ENCODE measurements at regions not wholly inside any gene's neighbourhood (a gene's known extent, or its start where the extent isn't known, plus 50 kb on each side); places are given as distances from the start of the nearest gene placed in this dataset.
A peak's percentile ranks its signal among the peaks of the same experiment; 100 is the strongest.
"Not testable (repeated sequence)": the region's sequence is repeated elsewhere in the genome, so short reads cannot be mapped to it uniquely, and the experiment has no call there.

DNA sequence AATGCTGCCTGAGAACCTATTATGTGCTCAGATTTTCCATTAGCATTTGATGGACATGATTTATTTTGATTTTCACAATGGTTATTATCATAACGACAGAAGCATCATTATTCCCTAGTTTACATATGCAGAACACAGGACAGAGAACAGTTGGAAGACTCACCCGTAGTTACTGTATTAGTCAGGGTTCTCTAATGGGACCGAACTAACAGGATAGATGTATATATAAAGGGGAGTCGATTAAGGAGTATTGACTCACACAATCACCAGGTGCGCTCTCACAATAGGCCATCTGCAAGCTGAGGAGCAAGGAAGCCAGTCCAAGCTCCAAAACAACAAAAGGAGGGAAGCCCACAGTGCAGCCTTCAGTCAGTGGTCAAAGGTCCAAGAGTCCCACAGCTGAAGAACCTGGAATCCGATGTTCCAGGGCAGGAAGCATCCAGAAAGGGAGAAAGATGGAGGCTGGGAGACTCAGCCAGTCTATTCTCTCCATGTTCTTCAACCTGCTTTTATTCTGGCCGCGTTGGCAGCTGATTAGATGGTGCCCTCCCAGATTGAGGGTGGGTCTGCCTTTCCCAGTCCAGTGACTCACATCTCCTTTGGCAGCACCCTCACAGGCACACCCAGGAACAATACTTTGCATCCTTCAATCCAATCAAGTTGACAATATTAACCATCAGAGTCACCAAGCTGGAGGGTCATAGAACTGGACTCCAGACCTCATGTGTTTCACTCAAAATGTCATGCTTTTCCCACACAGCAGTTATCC lies 92.7 kb upstream of the XYLT1 start:
- DNase-seq, result no peak
- intact Hi-C loops (cut with DNase I), result no loop called here

DNA sequence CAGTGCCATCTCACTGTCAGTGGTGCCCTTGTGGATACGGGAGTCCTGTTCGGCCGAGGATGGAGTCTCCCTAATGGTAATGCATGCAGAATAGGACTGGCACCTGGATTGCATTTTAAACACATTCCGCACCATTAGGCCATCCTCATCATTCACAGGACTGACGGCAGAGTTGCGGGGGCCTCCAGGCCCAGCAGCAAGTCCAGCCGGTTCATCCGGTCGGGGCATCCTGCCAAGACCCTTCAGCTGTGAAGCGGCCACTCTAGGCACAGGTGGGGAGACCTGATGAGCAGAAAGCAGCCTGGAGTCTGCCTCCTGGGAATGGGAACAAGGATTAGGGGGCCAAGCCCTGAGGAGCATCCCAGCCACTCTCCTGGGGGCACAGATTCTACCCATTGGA lies 90.3 kb upstream of the XYLT1 start:
- intact Hi-C loops (cut with DNase I), result no loop called here
- DNase-seq, result no peak

DNA sequence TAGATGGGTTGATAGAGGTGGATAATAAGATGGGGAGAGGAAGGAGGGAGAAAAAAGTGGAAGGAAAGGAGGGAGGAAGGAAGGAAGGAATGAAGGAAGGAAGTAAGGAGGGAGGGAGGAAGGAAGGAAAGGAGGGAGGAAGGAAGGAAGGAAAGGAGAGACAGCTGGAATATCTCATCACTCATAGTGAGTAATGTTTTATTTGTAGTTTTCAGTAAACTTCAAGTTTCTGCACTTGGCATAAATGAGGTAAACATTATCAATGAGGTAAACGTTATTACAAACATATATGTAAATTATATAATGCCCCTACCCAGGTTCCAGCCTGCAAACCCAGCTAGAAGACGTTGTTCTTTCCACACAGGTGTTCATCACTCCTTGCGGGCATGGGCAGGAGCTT lies 89.8 kb upstream of the XYLT1 start:
- intact Hi-C loops (cut with DNase I), result no loop called here
- no peak for DNase-seq

DNA sequence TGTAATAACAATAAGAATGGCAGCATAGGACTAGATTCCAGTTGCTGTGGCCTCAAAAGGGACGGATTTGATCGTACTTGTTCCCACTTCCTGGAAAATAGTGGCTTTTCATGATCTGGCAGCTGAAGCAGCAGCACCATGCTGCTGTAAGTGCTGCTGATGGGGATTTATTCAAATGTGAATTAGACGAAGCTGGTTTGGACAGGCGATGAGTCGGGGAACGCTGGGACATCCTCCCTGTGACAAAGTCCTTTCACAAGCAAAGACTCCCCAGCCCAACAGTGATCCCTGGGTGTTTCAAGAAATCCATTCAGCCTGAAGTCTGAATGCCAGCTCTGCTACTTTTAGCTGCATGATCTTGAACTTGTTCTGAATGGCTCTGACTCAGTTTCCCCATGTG lies 88.6 kb upstream of the XYLT1 start:
- DNase-seq, result no peak
- intact Hi-C loops (cut with DNase I), result no loop called here

DNA sequence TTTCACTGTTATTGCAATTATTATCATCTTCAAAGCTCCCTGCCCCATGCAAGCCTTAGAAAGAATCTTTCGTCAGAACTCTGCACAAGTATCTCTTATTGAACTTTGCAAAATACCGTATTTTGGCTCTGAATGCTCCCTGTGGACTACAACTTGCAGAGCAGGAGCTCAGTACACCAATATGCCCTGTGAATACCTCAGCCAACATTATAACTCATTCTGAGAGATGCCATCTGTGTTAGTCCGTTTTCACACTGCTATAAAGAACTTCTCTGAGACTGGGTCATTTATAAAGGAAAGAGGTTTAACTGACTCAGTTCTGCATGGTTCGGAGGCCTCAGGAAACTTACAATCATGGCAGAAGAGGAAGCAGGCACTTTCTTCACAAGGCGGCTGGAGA lies 87.2 kb upstream of the XYLT1 start:
- no peak for DNase-seq
- intact Hi-C loops (cut with DNase I), result no loop called here

DNA sequence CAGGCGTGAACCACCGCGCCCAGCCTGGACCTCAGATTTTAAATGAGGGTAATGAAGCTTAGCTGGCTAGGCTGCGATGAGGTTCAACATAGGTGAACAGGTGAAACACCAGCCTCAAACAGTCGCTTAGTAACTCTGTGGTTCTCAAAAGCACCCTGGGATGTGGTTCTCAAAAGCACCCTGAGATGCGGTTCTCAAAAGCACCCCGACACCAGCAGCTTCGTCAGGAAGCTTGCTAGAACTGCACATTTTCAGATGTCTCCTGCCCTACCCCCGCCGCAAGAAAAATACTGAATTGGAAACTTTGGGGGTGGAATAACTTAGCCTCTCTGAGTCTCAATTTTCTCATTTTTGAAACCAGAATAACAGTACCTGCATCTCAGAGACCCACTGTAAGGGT lies 86.7 kb upstream of the XYLT1 start:
- DNase-seq, result peak in 25 of 42 donors; percentile 8 to 67 (median 24)
- intact Hi-C loops (cut with DNase I), result no loop called here

DNA sequence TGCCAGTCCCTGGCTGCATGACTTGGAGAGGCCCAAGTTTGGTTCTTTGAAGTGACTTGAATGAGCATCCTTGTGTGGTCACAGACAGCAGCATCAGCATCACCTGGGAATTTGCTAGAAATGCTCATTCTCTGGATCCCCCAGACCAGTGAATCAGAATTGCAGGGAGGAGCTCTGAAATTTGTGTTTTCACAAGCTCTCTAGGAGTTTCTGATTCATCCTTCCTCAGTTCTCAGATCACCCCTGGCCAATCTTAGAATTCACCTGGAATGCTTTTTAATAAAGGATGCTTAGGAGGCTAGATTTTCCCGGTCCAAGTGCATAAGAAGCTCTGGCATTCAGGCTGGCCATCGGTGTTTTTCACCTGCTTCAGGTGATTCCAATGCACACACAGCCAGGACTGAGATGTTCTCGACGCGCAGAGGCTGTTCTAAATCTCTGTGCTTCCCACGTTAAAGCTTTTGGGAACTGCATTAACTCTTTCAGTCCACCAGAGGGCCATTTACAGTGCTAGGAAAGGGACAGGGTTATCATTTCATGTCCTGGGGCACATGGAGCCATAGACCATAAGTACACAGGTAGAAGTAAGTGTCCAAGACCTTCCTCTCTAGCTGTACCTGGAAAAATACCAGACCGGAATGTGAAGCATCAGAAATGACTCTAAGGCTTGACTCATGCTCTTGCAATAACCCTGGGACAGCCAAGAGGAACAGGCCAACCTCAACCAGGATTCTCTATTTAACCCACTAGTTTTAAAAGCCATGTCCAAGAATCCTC lies 85.7 kb upstream of the XYLT1 start:
- intact Hi-C loops (cut with DNase I), result no loop called here
- peak in 15 of 42 donors; percentile 3 to 45 (median 17) for DNase-seq

DNA sequence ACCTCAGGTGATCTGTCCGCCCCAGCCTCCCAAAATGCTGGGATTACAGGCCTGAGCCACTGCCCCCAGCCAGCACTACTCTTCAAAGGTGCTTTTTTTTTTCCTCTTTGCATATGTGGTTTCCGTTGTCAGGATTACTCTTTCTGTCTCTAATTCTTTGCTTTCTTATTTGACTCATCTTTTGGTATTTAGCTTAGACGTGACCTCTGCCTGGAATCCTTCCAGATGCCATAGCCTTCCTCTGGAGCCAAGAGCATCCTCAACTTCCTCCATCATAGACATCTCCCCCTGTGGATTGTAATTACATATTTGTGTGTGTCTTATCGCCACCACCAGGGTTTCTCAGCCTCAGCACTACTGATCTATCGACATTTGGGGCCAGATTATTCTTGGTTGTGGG lies 84.4 kb upstream of the XYLT1 start:
- no peak for DNase-seq
- intact Hi-C loops (cut with DNase I), result no loop called here

DNA sequence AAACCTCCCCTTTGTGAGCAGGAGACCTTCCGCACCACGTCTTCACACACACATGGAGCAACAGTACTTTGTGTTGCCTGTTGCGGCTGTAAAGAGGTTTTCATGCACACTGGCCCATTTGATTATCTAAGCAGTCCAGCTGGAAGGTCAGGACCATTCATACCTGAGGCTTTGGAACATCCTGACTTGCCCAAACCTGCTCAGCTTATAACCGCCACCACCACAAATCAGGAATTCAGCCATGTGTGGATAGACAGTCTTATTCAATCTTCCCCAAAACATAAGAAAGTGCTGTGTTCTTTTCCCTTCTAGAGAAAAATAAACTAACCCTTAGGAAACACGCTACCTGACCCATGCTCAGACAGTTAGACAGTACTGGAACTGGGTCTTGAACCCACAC lies 81.6 kb upstream of the XYLT1 start:
- no peak for DNase-seq
- intact Hi-C loops (cut with DNase I), result no loop called here

DNA sequence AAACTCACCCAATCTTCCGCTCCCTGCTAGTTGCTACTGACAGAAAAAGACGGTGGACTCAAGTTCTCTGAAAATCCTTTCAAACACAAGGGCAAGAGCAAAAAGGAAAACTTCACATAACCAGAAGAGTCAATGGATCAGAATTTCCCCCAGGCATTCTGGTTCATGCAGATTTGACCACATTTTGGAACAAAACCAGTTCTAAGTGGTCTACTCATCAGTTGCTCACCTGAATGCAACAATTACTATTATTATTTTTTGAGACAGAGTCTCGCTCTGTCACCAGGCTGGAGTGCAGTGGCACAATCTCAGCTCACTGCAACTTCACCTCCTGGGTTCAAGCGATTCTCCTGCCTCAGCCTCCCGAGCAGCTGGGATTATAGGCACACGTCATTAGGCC lies 80.9 kb upstream of the XYLT1 start:
- DNase-seq; intact Hi-C loops (cut with DNase I): not testable (repeated sequence)

DNA sequence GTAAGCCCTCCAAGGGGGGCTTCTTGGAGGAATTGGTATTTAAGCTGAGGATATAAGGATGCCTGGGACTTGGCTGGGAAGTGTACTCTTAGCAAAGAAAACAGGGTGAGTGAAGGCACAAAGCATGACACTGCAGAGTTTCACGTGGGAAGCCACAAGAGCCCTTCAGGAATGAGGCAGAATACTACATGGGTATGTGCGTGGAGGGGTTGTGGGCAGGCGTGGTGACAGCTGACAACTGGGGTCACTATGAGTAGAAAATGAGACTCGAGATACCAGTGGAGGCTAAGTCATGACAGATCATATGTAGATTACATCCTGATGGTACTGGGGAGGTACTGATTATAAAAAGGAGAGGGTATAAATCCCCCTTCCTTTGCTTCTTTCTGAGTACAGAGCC lies 78.1 kb upstream of the XYLT1 start:
- intact Hi-C loops (cut with DNase I), result no loop called here
- no peak for DNase-seq

DNA sequence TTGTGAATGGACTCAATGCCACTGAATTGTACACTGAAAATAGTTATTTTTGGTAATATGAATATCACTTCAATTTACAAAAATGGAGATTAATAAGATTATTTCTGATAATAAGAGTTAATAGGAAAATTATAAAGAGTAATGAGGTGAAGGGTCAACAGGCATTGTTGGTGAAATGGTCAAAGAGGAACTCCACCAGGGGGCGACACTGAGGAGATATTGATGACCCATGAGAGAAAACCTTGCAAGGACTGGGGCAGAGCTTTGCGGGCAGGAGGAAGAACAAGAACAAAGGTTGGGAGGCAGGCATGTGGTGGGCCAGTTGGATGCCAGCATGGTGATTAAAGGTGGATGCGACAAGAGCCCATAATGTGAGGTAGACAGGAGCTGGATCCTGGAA lies 74.0 kb upstream of the XYLT1 start:
- peak in 1 of 42 donors; percentile 12 for DNase-seq
- intact Hi-C loops (cut with DNase I), result no loop called here

DNA sequence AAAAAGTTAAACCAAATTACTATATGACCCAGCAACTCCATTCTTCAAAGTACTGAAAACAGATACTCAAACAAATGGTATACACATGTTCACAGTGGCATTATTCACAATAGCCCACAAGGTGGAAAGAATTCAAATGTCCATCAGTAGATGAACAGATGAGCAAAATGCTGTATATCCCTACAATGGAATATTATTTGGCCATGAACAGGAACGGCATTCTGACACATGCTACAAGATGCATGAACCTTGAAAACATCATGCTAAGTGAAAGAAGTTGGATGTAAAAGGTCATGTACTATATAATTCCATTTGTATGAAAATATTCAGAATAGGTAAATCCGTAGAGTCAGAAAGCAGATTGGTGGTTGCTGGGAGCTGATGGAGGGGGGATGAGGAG lies 73.5 kb upstream of the XYLT1 start:
- no peak for DNase-seq
- intact Hi-C loops (cut with DNase I), result no loop called here

DNA sequence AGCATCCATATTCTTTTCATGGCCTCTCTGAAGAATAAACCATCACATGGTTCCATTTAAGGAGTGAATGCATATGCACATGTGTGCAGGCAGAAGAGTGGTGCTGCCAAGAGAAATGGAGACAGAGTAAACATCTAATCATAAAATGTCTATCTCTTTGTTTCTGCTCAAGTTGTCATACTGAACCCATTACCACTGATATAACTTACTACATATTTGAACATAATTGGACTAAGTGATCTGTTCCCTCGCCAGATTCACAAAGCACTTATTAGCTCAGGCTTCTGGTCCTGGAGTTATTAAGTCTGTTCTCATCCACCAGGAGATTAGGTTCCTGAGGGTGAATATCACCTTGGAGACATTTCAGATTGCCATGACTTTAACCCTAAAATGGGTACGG lies 72.3 kb upstream of the XYLT1 start:
- no peak for DNase-seq
- intact Hi-C loops (cut with DNase I), result no loop called here

DNA sequence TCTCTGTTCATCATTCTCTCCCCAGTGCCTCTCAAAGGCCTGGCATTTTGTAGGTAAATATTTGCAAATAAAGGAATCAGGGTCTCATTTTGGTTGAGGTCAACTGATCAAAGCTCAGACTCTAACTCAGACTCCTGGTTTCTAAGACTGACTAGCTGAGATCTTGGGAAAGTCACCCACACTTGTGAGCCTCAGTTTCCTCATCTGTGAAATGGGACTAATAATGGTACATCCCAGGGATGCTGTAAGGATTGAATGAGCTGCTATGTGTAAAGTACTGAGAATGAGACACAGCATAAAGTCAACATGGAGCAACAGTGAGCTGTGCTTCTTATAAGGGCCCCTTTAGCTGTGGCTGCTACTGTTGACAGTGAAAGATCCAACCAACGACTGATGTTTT lies 70.6 kb upstream of the XYLT1 start:
- intact Hi-C loops (cut with DNase I), result no loop called here
- DNase-seq, result no peak

DNA sequence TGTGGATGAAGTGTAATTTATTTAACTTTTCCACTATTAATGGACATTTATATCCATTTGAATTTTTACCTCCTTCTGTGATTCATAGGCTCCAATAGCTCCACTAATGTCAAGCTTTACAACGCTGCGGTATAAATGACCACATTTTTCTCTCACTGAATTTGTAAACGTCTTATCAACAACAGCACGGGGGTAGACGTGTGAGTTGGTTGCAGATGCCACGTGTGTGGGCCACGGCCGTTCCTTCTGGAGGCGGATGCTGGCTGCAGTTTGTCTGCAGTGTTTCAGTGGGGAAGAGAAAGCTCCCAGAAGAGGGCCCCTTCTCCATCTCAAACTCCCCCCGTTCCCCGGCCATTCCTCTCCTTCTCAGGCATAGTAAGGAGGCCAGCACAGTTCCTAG lies 68.2 kb upstream of the XYLT1 start:
- no peak for DNase-seq
- intact Hi-C loops (cut with DNase I), result no loop called here

DNA sequence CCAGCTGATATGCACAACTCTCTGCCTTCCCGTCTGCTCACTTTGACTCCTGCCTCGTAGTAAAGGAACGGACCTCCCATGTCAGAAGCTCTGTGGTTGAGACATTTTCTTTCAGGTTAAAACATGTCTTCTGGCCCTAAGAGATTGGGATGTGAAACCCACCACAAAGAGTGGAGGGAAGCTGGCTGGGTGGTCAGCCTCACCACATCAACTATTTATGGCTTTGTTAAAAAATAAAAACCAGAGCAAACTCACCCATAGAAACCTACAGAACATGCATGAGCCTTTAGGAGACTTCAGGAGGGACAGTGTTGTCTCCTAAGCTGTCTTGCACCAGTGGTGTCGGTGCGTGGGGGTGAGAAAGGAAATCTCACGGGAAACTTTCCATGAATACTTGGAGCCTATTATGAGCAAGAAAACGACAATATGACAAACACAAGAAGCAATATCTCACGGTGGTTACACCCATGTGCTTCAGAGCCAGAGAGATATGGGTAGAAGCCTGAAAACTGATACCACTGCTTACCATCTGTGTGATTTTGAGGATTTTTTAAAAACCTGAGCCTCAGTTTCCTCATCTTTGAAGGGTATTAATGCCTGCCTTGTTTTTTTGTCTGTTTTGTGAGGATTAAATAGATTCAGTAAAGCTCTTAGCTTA lies 61.7 kb upstream of the XYLT1 start:
- DNase-seq, result no peak
- intact Hi-C loops (cut with DNase I), result no loop called here

DNA sequence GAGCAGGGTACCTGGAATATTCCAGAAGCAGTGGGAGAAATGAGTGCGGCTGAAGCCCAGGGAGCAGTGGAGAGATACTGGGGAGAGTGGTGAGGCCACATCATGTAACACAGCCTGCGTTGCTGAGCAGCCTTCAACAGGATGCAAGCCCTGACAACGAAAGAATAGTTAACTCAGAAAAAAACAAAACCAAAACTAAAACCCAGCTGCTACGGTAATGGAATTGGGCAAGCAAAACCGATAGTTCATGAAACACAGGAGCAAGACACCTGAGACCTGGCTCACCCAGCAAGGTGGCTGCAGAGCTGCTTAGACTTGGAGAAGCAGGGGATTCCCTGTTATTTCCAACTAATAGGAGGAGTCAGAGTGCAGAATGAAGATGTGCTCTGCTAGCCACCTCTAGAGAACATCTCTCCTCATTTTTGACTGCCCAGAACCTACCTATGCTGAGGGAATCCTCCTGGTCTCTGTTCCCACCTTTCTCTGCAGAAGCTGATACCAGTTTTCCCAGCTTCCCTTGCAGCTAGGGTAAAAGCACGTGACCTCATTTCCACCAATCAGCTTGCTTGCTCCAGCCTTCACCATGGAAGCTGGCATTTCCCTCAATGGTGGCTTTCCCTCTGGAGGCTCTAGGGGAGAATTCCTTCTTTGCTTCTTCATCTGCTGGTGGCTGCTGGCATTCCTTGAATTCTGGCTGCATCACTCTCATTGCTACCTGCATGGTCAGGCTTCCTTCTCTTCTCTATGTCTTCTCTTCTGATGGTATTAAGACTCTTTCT lies 59.4 kb upstream of the XYLT1 start:
- no peak for DNase-seq
- intact Hi-C loops (cut with DNase I), result no loop called here

Data from head of caudate nucleus (tissue), 42 donors.